ENCODE measurements at regions not wholly inside any gene's neighbourhood (a gene's known extent, or its start where the extent isn't known, plus 50 kb on each side); places are given as distances from the start of the nearest gene placed in this dataset.

DNA sequence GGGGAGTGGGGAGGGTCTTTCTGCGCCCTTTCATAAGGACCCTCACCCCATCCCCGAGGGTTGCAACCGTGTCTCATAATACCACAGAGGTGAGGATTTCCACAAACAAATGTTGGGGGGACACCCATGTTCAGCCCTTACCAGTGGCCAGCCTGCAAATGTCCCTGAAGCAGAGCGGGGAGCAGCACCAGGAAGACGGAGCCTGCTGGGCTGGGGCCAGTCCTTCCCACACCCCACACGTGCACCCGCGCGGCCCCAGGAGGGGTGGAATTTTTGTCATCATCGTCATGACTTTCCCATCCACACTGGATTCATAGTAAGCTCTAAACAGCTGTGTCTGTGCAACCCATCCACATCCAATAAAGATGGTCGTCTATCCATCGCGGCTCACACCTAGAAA, 409.8 kb downstream of the BRD1 start:
- ATAC-seq (no peak), DNase-seq (no peak)
- Mint-ChIP-seq H3K9me3 (peaks cover 9% of the 10 kb centered on the region), H3K27me3 (ENCODE audit: low read depth) (peaks cover 16% of the 10 kb centered on the region), H3K36me3 (ENCODE audit: insufficient read depth) (no peaks in the 10 kb centered on the region), H3K4me3 (no peak overlapping the region), H3K4me1 (ENCODE audit: low read depth) (no peaks in the 10 kb centered on the region)

DNA sequence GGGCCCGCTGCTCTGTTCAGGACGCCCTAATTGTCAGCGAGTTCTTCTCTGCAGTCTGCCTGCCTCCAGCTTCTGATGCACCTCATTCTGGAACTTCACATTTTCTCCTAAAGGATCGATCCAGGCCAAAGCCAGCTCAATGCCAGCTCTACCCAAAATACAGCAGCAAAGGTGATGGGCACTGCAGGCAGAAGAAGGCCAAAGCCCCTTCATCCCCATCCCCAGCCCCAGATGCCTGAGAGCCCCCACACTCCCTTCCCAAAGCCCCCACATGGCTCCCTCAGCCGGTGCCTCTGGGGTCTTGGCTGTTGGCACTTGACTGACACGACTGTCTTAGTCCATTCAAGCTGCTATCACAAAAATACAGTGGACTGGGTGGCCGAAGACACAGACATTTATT, 410.3 kb downstream of the BRD1 start:
- Mint-ChIP-seq H3K27me3 (ENCODE audit: low read depth) (peaks cover 18% of the 10 kb centered on the region), H3K4me1 (ENCODE audit: low read depth) (no peaks in the 10 kb centered on the region), H3K9me3 (peaks cover 9% of the 10 kb centered on the region), H3K36me3 (ENCODE audit: insufficient read depth) (no peaks in the 10 kb centered on the region), H3K4me3 (no peak overlapping the region)
- ATAC-seq (no peak), DNase-seq (no peak)

DNA sequence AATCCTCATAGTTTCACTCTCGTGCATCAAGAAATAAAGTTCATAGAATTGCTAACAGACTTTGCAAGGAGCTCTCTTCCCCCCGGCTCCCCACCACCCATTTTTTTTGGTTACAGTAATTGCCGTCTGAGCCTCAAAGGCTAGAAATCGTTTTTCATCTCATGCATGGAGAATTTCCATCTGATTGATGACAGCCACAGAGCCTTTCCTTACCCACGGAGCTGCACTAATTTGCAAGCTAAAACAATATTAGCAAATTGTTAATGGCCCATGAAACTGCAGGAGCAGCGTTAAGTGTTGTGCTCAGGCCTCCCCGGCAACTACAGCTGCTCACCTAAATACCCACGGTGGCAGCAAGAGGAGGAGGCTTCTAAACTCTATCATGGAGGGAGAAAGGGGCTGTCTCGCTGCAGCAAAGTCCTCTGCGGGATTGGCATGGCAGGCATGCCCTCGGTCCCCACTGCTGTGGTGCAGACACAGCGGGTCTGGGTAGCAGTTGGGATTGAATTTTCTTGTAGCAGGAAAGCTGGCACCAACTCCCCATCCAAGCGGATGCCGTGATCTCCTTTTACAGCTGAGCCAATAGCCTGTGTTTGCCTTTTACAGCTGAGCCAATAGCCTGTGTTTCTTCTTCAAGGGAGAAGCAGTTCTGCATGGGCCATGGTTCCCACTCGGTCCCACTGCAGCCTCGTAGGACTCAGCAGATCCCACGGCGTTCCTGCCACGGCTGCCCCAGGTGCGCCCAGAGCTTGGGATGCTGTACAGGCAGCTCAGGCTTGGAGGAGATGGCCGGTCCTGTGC, 412.3 kb downstream of the BRD1 start:
- no peak overlapping the region for H3K4me3 Mint-ChIP-seq
- ATAC-seq: no peak
- H3K4me1 Mint-ChIP-seq (ENCODE audit: low read depth): no peaks in the 10 kb centered on the region
- peaks cover 22% of the 10 kb centered on the region for H3K27me3 Mint-ChIP-seq (ENCODE audit: low read depth)
- no peaks in the 10 kb centered on the region for H3K9me3 Mint-ChIP-seq
- H3K36me3 Mint-ChIP-seq (ENCODE audit: insufficient read depth): no peaks in the 10 kb centered on the region
- DNase-seq: no peak

DNA sequence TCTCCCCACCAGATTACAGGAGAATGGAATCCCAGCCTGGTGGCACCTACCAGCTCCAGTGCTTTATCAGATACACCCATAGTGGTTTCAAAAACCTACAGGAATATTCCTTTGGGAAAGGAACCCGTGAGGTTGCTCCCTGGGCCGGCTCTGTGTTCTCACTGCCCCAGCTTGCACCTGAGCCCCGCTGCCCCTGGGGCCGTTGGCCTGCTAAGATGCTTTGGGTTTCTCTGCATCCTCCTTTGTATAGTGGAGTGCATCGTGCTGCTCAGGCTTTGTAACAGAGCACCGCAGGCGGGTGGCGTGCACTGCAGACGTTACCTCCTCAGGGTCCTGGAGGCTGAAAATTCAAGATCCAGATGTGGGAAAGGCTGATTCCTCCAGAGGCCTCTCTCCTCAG, 414.1 kb downstream of the BRD1 start:
- no peaks in the 10 kb centered on the region for H3K4me1 Mint-ChIP-seq (ENCODE audit: low read depth)
- DNase-seq (no peak), ATAC-seq (no peak)
- H3K4me3 Mint-ChIP-seq: no peak overlapping the region
- peaks cover 5% of the 10 kb centered on the region for H3K9me3 Mint-ChIP-seq
- no peaks in the 10 kb centered on the region for H3K36me3 Mint-ChIP-seq (ENCODE audit: insufficient read depth)
- peaks cover 20% of the 10 kb centered on the region for H3K27me3 Mint-ChIP-seq (ENCODE audit: low read depth)

DNA sequence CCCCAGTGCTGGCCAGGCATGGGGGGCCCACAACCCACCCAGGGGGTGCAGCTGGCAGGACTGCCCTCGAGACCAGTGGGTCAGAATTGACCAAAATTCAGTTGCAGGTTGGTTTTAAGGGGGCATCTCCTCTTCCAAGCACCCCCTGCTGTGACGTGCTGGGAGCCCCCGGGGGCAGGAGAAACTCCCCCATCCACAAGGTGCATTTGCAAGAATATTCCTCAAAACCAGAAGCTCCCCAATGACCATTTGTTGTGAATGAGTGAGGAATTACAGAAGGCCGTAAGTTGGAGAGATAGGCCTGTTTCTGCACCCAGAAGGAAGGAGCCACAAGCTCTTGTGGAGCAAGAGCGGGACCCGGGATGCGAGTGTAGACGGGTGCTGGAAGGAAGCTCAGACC, 414.5 kb downstream of the BRD1 start:
- no peaks in the 10 kb centered on the region for H3K4me1 Mint-ChIP-seq (ENCODE audit: low read depth)
- DNase-seq (no peak), ATAC-seq (no peak)
- peaks cover 20% of the 10 kb centered on the region for H3K27me3 Mint-ChIP-seq (ENCODE audit: low read depth)
- no peaks in the 10 kb centered on the region for H3K36me3 Mint-ChIP-seq (ENCODE audit: insufficient read depth)
- H3K4me3 Mint-ChIP-seq: no peak overlapping the region
- peaks cover 5% of the 10 kb centered on the region for H3K9me3 Mint-ChIP-seq

DNA sequence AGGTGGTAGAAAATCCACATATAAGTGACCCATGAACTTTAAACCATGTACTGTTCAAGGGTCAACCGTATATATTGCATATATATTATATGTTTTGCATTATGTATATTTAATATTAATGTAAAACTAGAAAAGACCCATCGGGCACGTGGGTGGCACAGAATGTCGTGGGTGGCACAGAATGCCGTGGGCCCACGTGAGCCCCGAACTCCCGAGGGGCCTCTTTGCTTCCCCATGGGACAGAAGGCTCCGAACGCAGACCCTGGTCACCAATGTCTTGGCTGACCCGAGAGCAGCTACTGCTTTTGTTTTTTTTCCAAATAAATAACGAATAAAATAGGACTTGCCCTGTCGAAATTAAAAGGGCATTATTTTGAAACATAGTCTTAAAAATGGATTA, 415.4 kb downstream of the BRD1 start:
- Mint-ChIP-seq H3K27me3 (ENCODE audit: low read depth) (peaks cover 19% of the 10 kb centered on the region), H3K36me3 (ENCODE audit: insufficient read depth) (no peaks in the 10 kb centered on the region), H3K9me3 (peaks cover 5% of the 10 kb centered on the region), H3K4me3 (no peak overlapping the region), H3K4me1 (ENCODE audit: low read depth) (no peaks in the 10 kb centered on the region)
- DNase-seq (no peak), ATAC-seq (no peak)

DNA sequence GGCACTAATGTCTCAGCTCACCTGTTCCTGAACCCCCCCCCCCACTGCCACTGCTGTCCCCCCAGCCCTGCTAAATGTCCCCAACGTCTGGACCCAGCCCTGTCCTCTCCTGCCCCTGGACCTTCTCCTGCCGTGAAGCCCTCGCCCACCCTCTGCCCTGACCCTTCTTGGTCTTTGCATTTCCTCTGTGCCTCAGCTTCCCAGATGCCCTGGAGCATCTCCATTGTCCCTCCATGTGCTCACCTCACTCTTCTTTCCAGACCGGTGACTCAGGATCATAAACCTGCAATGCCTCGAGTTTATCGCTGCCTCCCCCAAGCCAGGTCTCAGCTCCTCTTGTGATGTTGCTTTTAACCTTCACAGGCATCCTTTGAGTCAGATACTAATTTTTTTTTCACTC, 416.4 kb downstream of the BRD1 start:
- Mint-ChIP-seq H3K27me3 (ENCODE audit: low read depth) (peaks cover 16% of the 10 kb centered on the region), H3K4me1 (ENCODE audit: low read depth) (no peaks in the 10 kb centered on the region)
- no peak for DNase-seq

DNA sequence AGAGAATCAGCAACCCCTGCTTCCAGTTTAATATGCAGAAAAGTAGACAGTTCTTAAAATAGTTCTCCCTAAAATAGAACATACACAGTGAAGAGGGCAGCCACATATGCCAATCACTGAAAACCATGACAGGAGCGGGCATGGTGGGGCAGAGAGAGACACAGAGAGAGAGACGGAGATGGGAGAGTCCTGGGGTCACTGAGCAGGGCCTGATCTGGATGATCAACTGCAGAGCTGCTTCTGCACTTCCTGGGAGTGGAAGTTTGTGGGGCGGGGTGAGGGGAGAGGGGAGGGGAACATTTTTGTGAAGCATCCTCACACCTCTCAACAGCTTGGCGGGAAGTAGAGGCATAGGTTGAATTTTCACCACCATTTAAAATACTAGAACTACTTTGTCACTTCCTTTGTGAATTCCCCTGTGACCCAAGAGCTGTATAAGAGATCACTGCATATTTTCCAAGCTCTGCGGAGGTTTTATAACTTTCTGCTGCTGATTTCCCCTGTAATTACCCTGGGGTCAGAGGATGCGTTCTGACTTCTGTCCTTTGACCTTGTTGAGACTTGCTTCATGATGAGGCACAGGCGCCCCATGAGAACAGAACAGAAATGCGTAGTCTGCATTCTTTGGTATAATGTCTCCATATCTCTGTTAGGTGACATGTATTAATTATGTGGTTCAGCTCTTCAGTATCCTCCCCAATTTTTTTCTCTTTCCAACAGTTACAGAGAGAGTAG, 419.4 kb downstream of the BRD1 start:
- Mint-ChIP-seq H3K9me3 (peaks cover 5% of the 10 kb centered on the region), H3K4me3 (no peak overlapping the region), H3K4me1 (ENCODE audit: low read depth) (no peaks in the 10 kb centered on the region), H3K27me3 (ENCODE audit: low read depth) (peaks cover 21% of the 10 kb centered on the region), H3K36me3 (ENCODE audit: insufficient read depth) (no peaks in the 10 kb centered on the region)
- DNase-seq: no peak
- ATAC-seq: no peak

More for the DNA sequence above, 416.4 kb downstream of the BRD1 start:
- no peak overlapping the region for H3K4me3 Mint-ChIP-seq
- peaks cover 5% of the 10 kb centered on the region for H3K9me3 Mint-ChIP-seq
- ATAC-seq: no peak
- H3K36me3 Mint-ChIP-seq (ENCODE audit: insufficient read depth): no peaks in the 10 kb centered on the region

DNA sequence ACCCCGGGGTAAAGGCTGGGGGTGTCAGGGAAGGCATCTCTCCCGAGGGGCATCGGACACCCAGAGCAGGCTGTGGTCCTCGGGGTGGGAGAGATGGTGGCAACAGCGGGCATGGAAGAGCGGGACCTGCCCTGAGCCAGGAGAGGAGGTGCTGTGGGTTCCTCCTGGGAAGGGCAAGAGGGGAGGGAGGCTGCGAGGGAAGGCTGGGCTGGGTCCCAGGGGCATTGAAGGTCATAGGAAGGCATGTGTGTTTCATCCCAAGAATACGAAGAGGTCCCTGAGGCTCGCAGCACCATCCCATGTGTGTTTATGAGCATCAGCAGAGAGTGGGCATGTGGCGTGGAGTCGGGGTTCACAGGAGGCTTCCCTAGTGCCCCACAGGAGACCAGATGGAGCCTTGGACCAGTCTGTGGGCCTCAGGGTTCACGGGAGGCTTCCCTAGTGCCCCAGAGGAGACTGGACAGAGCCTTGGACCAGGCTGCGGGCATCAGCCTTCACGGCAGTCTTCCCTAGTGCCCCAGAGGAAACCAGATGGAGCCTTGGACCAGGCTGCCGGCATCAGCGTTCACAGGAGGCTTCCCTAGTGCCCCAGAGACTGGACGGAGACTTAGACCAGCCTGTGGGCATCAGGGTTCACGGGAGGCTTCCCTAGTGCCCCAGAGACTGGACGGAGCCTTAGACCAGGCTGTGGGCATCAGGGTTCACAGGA, 420.6 kb downstream of the BRD1 start:
- no peaks in the 10 kb centered on the region for H3K36me3 Mint-ChIP-seq (ENCODE audit: insufficient read depth)
- ATAC-seq (no peak), DNase-seq (no peak)
- H3K27me3 Mint-ChIP-seq (ENCODE audit: low read depth): peaks cover 21% of the 10 kb centered on the region
- H3K4me3 Mint-ChIP-seq: no peak overlapping the region
- H3K9me3 Mint-ChIP-seq: peaks cover 5% of the 10 kb centered on the region
- no peaks in the 10 kb centered on the region for H3K4me1 Mint-ChIP-seq (ENCODE audit: low read depth)

DNA sequence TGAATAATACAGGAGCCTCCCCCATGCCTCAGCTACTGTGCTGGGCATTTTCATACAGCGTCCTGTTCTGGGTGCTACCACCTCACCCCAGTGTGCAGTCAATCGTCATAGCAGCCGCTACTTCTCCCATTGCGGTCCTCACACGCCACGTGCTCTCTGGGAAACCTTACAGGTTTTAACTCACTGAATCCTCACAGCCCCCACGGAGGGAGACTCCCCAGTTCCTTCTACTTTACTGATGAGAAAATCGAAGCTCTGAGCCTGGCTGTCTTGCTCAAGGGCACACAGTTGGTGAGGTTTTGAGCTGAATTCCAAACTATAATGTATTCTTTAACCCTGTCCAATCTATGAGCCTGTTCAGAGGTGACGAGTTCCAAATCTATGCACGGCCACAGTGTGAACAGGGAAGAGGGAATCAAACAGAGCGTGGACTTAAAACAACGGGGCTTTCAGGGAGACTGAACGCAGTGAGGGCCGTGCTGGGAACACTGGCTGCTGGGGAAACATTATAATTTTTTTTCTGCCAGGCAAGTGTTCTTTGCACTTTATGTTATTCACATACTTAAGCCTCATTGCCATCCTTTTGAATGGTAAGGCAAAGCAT, 421.5 kb downstream of the BRD1 start:
- DNase-seq (no peak), ATAC-seq (no peak)
- Mint-ChIP-seq H3K9me3 (peaks cover 5% of the 10 kb centered on the region), H3K36me3 (ENCODE audit: insufficient read depth) (no peaks in the 10 kb centered on the region), H3K4me3 (no peak overlapping the region), H3K4me1 (ENCODE audit: low read depth) (no peaks in the 10 kb centered on the region), H3K27me3 (ENCODE audit: low read depth) (peaks cover 16% of the 10 kb centered on the region)

DNA sequence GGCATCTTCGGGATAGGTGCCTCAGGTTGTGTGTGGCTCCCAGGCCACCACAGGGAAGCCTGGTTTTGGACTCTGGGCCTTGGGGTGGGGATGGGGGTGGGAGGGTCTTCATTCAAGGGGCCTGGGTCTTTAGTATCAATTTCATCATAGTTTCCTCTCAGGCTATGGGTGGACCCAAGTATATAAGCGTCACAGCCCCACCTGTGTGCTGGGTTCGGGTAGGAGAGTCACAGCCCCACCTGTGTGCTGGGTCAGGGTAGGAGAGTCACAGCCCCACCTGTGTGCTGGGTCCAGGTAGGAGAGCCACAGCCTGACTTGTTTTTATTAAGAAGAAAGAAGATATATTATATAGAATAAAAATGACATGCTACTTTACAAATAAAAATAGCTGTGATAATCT, 422.1 kb downstream of the BRD1 start:
- no peaks in the 10 kb centered on the region for H3K4me1 Mint-ChIP-seq (ENCODE audit: low read depth)
- H3K4me3 Mint-ChIP-seq: no peak overlapping the region
- H3K36me3 Mint-ChIP-seq (ENCODE audit: insufficient read depth): no peaks in the 10 kb centered on the region
- peaks cover 14% of the 10 kb centered on the region for H3K27me3 Mint-ChIP-seq (ENCODE audit: low read depth)
- ATAC-seq (no peak), DNase-seq (no peak)
- peaks cover 5% of the 10 kb centered on the region for H3K9me3 Mint-ChIP-seq

DNA sequence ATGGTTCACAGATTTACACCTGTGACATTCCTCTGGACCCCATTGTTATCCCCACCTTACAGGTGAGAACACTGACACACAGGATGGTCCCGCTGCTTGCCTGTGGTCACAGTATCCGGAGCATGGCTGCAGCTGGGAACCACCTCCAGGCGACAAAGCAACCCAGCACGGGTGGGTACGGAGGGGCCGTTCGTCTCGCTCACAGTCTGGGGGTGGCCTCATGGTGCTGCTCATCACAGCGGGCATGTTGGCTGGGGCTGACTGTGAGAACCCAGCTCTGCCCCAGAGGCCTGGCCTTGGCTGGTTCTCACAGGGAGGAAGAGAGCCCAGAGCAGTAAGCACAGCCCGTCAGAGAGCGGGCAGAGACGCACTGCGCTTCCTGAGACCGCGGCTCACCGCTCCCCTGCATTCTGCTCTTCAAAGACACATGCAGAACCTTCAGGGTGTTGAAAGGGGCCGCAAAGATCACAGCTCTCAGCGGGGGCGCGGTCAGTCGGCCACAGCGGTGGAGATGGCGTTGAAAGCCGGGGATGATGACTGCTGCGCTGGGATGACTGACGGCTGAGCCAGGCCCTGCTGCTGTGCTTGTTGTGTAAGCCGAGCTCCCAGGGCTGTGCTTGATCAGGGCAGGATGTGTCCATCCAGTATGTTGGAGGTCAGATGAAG, 423.0 kb downstream of the BRD1 start:
- Mint-ChIP-seq H3K9me3 (peaks cover 5% of the 10 kb centered on the region), H3K4me3 (no peak overlapping the region), H3K4me1 (ENCODE audit: low read depth) (no peaks in the 10 kb centered on the region), H3K27me3 (ENCODE audit: low read depth) (peaks cover 14% of the 10 kb centered on the region), H3K36me3 (ENCODE audit: insufficient read depth) (no peaks in the 10 kb centered on the region)
- no peak for ATAC-seq
- DNase-seq: no peak

DNA sequence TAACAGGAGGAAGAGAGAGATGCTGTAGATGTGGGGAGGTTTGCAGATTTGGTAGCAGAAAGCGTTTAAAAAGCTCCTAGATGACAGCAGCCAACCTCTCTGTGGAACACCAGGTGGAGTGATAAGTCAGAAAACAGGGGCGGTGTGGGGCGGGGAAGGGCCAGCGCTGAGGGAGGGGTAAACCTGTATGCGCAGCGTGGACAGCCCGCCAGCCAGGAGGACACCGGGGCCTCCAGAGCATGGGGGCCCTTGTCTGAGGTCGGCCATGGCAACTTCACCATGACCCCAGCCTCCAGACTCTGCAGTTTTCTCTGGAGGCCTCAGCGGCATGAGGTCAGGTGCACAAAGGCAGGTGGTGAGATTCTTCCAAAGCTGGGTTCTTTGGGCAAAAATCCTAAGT, 423.7 kb downstream of the BRD1 start:
- Mint-ChIP-seq H3K36me3 (ENCODE audit: insufficient read depth) (no peaks in the 10 kb centered on the region), H3K4me1 (ENCODE audit: low read depth) (no peaks in the 10 kb centered on the region), H3K9me3 (no peaks in the 10 kb centered on the region), H3K4me3 (no peak overlapping the region), H3K27me3 (ENCODE audit: low read depth) (peaks cover 13% of the 10 kb centered on the region)
- ATAC-seq (no peak), DNase-seq (no peak)

DNA sequence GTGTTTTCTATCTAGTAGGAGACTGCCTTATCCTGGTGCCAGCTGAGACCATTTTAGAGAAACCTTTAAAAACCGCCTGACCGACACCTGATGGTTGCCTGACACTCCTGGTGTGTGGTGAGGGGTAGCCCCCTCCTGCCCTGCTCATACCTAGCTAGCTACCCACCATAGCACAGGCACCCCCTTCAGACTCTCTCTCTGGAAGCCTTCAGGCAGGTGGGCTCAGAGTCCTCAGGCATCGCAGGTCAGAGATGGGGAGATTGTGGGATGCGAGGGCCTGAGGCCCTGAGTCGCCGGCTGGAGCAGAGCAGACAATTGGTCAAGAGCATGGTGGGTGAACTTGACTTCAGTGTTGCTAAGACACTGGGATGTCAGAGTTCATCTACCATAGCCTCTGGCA, 424.6 kb downstream of the BRD1 start:
- no peak for ATAC-seq
- no peaks in the 10 kb centered on the region for H3K36me3 Mint-ChIP-seq (ENCODE audit: insufficient read depth)
- no peak for DNase-seq
- no peaks in the 10 kb centered on the region for H3K4me1 Mint-ChIP-seq (ENCODE audit: low read depth)
- no peak overlapping the region for H3K4me3 Mint-ChIP-seq
- peaks cover 13% of the 10 kb centered on the region for H3K27me3 Mint-ChIP-seq (ENCODE audit: low read depth)
- H3K9me3 Mint-ChIP-seq: no peaks in the 10 kb centered on the region
